ENCODE measurements at regions not wholly inside any gene's neighbourhood (a gene's known extent, or its start where the extent isn't known, plus 50 kb on each side); places are given as distances from the start of the nearest gene placed in this dataset.

DNA sequence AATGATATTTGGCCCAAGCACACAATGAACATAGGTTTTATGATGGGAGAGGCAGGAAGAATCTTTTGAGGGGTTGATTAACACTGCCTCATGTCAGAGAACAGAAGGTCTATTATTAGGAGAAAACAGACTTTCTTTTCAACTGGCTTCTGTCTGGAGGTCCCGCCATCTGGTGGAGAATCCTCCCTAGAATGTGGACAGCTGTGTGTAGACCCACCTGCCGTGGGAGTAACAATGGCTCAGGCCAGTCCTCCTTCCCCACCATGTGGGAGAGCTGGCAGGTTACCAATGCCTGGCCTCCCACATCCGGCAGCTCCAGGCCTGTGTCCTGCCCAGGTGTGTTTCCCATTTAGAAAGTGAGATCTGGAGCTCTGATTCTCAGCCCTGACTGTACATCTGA is 70.4 kb upstream of the AOAH start (continued):
- TF ChIP-seq, protein P1, sequence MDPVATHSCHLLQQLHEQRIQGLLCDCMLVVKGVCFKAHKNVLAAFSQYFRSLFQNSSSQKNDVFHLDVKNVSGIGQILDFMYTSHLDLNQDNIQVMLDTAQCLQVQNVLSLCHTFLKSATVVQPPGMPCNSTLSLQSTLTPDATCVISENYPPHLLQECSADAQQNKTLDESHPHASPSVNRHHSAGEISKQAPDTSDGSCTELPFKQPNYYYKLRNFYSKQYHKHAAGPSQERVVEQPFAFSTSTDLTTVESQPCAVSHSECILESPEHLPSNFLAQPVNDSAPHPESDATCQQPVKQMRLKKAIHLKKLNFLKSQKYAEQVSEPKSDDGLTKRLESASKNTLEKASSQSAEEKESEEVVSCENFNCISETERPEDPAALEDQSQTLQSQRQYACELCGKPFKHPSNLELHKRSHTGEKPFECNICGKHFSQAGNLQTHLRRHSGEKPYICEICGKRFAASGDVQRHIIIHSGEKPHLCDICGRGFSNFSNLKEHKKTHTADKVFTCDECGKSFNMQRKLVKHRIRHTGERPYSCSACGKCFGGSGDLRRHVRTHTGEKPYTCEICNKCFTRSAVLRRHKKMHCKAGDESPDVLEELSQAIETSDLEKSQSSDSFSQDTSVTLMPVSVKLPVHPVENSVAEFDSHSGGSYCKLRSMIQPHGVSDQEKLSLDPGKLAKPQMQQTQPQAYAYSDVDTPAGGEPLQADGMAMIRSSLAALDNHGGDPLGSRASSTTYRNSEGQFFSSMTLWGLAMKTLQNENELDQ (CRISPR knock-in tag; IDR thresholded peaks at IDR 0.05; ENCODE audit: borderline replicate concordance): no peak
- TF ChIP-seq ATF7 (IDR thresholded peaks at IDR 0.05) (no peak), ATF7 (CRISPR knock-in tag; IDR thresholded peaks at IDR 0.05) (0 out of 2 replicates have a peak, but pooled peaks have one; percentile 27), STAG1 (CRISPR knock-in tag; IDR thresholded peaks at IDR 0.05) (peak; percentile 25; the same call in 1 of the 2 replicates), ZFY (CRISPR knock-in tag; IDR thresholded peaks at IDR 0.05) (peak; percentile 37; the same call in 1 of the 2 replicates), YEATS4 (CRISPR knock-in tag; IDR thresholded peaks at IDR 0.05; ENCODE audit: borderline replicate concordance) (peak; percentile 50; the same call in 1 of the 2 replicates), ATF7-NPFF (CRISPR knock-in tag; IDR thresholded peaks at IDR 0.05; ENCODE audit: low read depth) (no peak), ZNF232 (CRISPR knock-in tag; IDR thresholded peaks at IDR 0.05; ENCODE audit: borderline replicate concordance) (no peak), TCF7 (IDR thresholded peaks at IDR 0.05; ENCODE audit: low read depth) (no peak), ZNF562 (CRISPR knock-in tag; IDR thresholded peaks at IDR 0.05; ENCODE audit: borderline replicate concordance) (no peak), GFI1 (CRISPR knock-in tag; IDR thresholded peaks at IDR 0.05; ENCODE audit: borderline replicate concordance) (no peak), SIN3A (IDR thresholded peaks at IDR 0.05; ENCODE audit: borderline replicate concordance, low read depth, low read length) (no peak), ZNF772 (CRISPR knock-in tag; IDR thresholded peaks at IDR 0.05) (peak; percentile 58; the same call in 1 of the 2 replicates), ONECUT2 (CRISPR knock-in tag; IDR thresholded peaks at IDR 0.05) (no peak), MIER3 (CRISPR knock-in tag; IDR thresholded peaks at IDR 0.05; ENCODE audit: borderline replicate concordance) (no peak)
- TF ChIP-seq, protein P2, sequence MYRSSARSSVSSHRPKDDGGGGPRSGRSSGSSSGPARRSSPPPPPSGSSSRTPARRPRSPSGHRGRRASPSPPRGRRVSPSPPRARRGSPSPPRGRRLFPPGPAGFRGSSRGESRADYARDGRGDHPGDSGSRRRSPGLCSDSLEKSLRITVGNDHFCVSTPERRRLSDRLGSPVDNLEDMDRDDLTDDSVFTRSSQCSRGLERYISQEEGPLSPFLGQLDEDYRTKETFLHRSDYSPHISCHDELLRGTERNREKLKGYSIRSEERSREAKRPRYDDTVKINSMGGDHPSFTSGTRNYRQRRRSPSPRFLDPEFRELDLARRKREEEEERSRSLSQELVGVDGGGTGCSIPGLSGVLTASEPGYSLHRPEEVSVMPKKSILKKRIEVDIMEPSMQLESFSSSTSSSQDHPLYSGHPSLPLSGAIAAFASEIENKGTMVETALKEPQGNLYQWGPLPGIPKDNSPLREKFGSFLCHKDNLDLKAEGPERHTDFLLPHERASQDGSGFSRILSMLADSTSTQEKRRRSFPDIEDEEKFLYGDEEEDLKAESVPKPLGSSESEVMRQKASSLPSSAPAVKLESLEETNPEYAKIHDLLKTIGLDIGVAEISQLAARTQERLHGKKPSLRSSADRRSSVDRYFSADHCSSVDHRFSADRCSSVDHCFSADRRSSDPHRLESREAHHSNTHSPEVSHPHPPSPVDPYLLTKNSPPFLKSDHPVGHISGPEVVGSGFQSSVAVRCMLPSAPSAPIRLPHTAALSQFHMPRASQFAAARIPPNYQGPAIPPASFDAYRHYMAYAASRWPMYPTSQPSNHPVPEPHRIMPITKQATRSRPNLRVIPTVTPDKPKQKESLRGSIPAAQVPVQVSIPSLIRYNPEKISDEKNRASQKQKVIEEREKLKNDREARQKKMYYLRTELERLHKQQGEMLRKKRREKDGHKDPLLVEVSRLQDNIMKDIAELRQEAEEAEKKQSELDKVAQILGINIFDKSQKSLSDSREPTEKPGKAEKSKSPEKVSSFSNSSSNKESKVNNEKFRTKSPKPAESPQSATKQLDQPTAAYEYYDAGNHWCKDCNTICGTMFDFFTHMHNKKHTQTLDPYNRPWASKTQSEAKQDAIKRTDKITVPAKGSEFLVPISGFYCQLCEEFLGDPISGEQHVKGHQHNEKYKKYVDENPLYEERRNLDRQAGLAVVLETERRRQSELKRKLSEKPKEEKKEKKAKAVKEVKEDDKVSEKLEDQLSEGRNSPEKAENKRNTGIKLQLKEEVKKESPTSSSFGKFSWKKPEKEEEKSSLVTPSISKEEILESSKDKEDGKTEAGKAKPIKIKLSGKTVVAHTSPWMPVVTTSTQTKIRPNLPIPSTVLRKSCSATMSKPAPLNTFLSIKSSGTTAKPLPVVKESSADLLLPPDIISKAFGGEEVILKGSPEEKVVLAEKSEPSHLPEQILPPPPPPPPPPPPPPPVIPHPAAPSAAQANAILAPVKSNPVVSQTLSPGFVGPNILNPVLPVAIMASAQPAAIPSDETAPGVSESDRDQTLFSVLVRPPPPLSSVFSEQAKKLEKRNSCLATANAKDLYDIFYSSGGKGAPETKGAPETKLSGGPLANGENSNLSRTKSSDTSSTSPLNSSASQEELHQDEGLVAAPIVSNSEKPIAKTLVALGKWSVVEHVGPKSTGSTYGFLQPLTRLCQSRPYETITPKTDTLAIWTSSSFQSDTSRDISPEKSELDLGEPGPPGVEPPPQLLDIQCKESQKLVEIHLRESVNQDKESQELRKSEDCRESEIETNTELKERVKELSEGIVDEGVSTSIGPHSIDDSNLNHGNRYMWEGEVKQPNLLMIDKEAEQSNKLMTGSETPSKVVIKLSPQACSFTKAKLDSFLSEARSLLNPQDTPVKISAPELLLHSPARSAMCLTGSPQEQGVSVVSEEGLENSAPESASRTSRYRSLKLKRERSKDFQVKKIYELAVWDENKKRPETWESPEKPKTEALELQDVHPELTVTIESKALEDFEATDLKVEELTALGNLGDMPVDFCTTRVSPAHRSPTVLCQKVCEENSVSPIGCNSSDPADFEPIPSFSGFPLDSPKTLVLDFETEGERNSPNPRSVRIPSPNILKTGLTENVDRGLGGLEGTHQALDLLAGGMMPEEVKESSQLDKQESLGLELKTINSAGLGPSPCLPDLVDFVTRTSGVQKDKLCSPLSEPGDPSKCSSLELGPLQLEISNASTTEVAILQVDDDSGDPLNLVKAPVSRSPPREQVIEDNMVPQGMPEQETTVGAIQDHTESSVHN (CRISPR knock-in tag; IDR thresholded peaks at IDR 0.05): no peak
- TF ChIP-seq, protein P3, sequence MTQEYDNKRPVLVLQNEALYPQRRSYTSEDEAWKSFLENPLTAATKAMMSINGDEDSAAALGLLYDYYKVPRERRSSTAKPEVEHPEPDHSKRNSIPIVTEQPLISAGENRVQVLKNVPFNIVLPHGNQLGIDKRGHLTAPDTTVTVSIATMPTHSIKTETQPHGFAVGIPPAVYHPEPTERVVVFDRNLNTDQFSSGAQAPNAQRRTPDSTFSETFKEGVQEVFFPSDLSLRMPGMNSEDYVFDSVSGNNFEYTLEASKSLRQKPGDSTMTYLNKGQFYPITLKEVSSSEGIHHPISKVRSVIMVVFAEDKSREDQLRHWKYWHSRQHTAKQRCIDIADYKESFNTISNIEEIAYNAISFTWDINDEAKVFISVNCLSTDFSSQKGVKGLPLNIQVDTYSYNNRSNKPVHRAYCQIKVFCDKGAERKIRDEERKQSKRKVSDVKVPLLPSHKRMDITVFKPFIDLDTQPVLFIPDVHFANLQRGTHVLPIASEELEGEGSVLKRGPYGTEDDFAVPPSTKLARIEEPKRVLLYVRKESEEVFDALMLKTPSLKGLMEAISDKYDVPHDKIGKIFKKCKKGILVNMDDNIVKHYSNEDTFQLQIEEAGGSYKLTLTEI (CRISPR knock-in tag; conservative IDR thresholded peaks at IDR 0.05): no peak
- TF ChIP-seq, protein P4, sequence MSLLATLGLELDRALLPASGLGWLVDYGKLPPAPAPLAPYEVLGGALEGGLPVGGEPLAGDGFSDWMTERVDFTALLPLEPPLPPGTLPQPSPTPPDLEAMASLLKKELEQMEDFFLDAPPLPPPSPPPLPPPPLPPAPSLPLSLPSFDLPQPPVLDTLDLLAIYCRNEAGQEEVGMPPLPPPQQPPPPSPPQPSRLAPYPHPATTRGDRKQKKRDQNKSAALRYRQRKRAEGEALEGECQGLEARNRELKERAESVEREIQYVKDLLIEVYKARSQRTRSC (CRISPR knock-in tag; IDR thresholded peaks at IDR 0.05; ENCODE audit: low read depth): no peak

All from HepG2 (cell line).